HCT116 (cell line): ENCODE measurements at regions not wholly inside any gene's neighbourhood (a gene's known extent, or its start where the extent isn't known, plus 50 kb on each side); places are given as distances from the start of the nearest gene placed in this dataset.

Source experiments
- ATAC-seq: fragments of 200-7000 bp; cut with Tn5 transposase; 2 replicates; pipeline ENCODE4 v1.9.1; 2020; ENCODE audit warnings: mild to moderate bottlenecking, moderate library complexity
- BruUV-seq: library from RNA; stranded (reverse); fragments of 400-500 nt; replicated peaks from 2 replicates; lab custom pipeline; 2021; lab: Mats Ljungman, UMichigan
- CTCF ChIA-PET: fragments of 300-600 bp; sonication (Branson Sonifier 250); formaldehyde crosslinking; loops from one replicate; lab custom pipeline; 2021; ENCODE audit warnings: antibody characterized with exemption; lab: Charles Lee
- POLR2A ChIA-PET: fragments of 300-600, 350-600 bp; sonication (Branson Sonifier 250); formaldehyde crosslinking; loops from one replicate; lab custom pipeline; 2021; ENCODE audit warnings: antibody characterized with exemption; lab: Charles Lee
- RAD21 ChIA-PET, 2 experiments: fragments of 300-600 bp; sonication (Branson Sonifier 250); formaldehyde crosslinking; loops; one replicate each; lab custom pipeline; 2023; ENCODE audit warnings: low total read pairs in 2 of 2; ENCODE audit not compliant: uncharacterized antibody in 2 of 2, unreplicated experiment in 2 of 2, low non-redundant PET in 1 of 2; lab: Charles Lee
- DNase-seq: peaks from one replicate; pipeline ENCODE4 v3.0.0-alpha.2; 2010; ENCODE audit warnings: low read depth, low spot score
- H2AFZ ChIP-seq: fragments of 200-600 bp; shearing (Covaris generic), sonication (generic); 2 replicates; pipeline ENCODE4 v1.6.1; 2017; ENCODE audit warnings: low read depth, mixed run types, mixed read lengths, antibody characterized with exemption, low read length; ENCODE audit not compliant: poor library complexity, severe bottlenecking
- H3K27ac ChIP-seq: 2 replicates; pipeline ENCODE4 v1.5.1; 2012; ENCODE audit warnings: low read depth, low read length
- H3K27me3 ChIP-seq: fragments of 200-600 bp; sonication (generic); 2 replicates; pipeline ENCODE4 v1.6.1; 2016; ENCODE audit warnings: mixed run types, low read length, mixed read lengths; ENCODE audit not compliant: insufficient read depth
- H3K36me3 ChIP-seq, 2 experiments: fragments of 200-500 bp in 1 of 2; fragments of 200-600 bp in 1 of 2; sonication (Bioruptor generic) in 1 of 2; sonication (generic) in 1 of 2; 2 replicates each; pipeline versions ENCODE4 v1.5.1 to v1.6.1; 2014 to 2016; ENCODE audit warnings: low read length in 2 of 2, inconsistent platforms in 1 of 2, mixed read lengths in 1 of 2, mixed run types in 1 of 2; ENCODE audit not compliant: insufficient read depth in 2 of 2, control insufficient read depth in 1 of 2
- H3K4me1 ChIP-seq, 2 experiments: fragments of 200-600 bp in 1 of 2; sonication (generic) in 1 of 2; 2 replicates each; pipeline versions ENCODE4 v1.5.1 to v1.6.1; 2012 to 2017; ENCODE audit warnings: low read length in 2 of 2, inconsistent platforms in 1 of 2, mild to moderate bottlenecking in 1 of 2, mixed read lengths in 1 of 2, mixed run types in 1 of 2, moderate library complexity in 1 of 2; ENCODE audit not compliant: insufficient read depth in 2 of 2, control insufficient read depth in 1 of 2
- H3K4me2 ChIP-seq: fragments of 200-600 bp; sonication (generic); 2 replicates; pipeline ENCODE4 v1.6.1; 2017; ENCODE audit warnings: mixed run types, low read length, mixed read lengths
- H3K4me3 ChIP-seq, 2 experiments: fragments of 200-600 bp in 1 of 2; sonication (generic) in 1 of 2; replicated peaks in 1 of 2; 2 replicates each; pipeline ENCODE4 v1.5.1; 2011 to 2016; ENCODE audit warnings: low read length in 2 of 2, control low read depth in 1 of 2, low read depth in 1 of 2, mild to moderate bottlenecking in 1 of 2, mixed read lengths in 1 of 2, mixed run types in 1 of 2
- H3K79me2 ChIP-seq: fragments of 200-600 bp; sonication (generic); 2 replicates; pipeline ENCODE4 v1.6.1; 2017; ENCODE audit warnings: mild to moderate bottlenecking, mixed run types, low read length, moderate library complexity, mixed read lengths; ENCODE audit not compliant: insufficient read depth
- H3K9ac ChIP-seq: fragments of 200-600 bp; sonication (generic); 2 replicates; pipeline ENCODE4 v1.6.1; 2016; ENCODE audit warnings: low read length, mixed read lengths
- H3K9me2 ChIP-seq: fragments of 200-600 bp; sonication (generic), shearing (Covaris generic); 2 replicates; pipeline ENCODE4 v1.6.1; 2017; ENCODE audit warnings: mixed run types, mild to moderate bottlenecking, moderate library complexity; ENCODE audit not compliant: insufficient read depth
- H3K9me3 ChIP-seq, 2 experiments: fragments of 200-500 bp in 1 of 2; fragments of 200-600 bp in 1 of 2; sonication (Bioruptor generic) in 1 of 2; sonication (generic) in 1 of 2; 2 replicates each; pipeline ENCODE4 v1.6.1; 2014 to 2017; ENCODE audit warnings: low read length in 2 of 2, mixed read lengths in 2 of 2, inconsistent platforms in 1 of 2, low read depth in 1 of 2, mild to moderate bottlenecking in 1 of 2, mixed run types in 1 of 2, moderate library complexity in 1 of 2; ENCODE audit not compliant: control insufficient read depth in 1 of 2, insufficient read depth in 1 of 2
- H4K20me1 ChIP-seq: fragments of 200-600 bp; sonication (generic), shearing (Covaris generic); 2 replicates; pipeline ENCODE4 v1.6.1; 2017; ENCODE audit warnings: mixed run types, mild to moderate bottlenecking, moderate library complexity; ENCODE audit not compliant: insufficient read depth
- CBX3 ChIP-seq: IDR thresholded peaks from 2 replicates; pipeline ENCODE4 v1.6.1; 2012; ENCODE audit warnings: low read depth
- CEBPB ChIP-seq: IDR thresholded peaks from 2 replicates; pipeline ENCODE4 v1.6.1; 2012; ENCODE audit warnings: low read depth
- CTCF ChIP-seq, 3 experiments: fragments of 200-600 bp in 1 of 3; sonication (generic) in 1 of 3; IDR thresholded peaks in 2 of 3; conservative IDR thresholded peaks in 1 of 3; 2 replicates each; pipeline ENCODE4 v1.5.1; 2012 to 2017; ENCODE audit warnings: low read depth in 2 of 3, low read length in 2 of 3, antibody characterized with exemption in 1 of 3, borderline replicate concordance in 1 of 3, control low read depth in 1 of 3, mild to moderate bottlenecking in 1 of 3, mixed read lengths in 1 of 3, mixed run types in 1 of 3, moderate library complexity in 1 of 3; ENCODE audit not compliant: insufficient read depth in 1 of 3
- EGR1 ChIP-seq: IDR thresholded peaks from 2 replicates; pipeline ENCODE4 v1.6.1; 2012; ENCODE audit warnings: low read depth
- ELF1 ChIP-seq: IDR thresholded peaks from 2 replicates; pipeline ENCODE4 v1.6.1; 2012; ENCODE audit warnings: low read depth, borderline replicate concordance
- EZH2 ChIP-seq: fragments of 200-600 bp; sonication (generic); IDR thresholded peaks from 2 replicates; pipeline ENCODE4 v1.6.1; 2017; ENCODE audit warnings: antibody characterized with exemption, mixed run types
- EZH2phosphoT487 ChIP-seq: fragments of 200-600 bp; IDR thresholded peaks from 2 replicates; pipeline ENCODE4 v1.6.1; 2018; ENCODE audit warnings: antibody characterized with exemption, borderline replicate concordance
- FOSL1 ChIP-seq: IDR thresholded peaks from 2 replicates; pipeline ENCODE4 v1.6.1; 2012; ENCODE audit warnings: low read depth
- JUND ChIP-seq: IDR thresholded peaks from 2 replicates; pipeline ENCODE4 v1.6.1; 2012
- POLR2AphosphoS5 ChIP-seq: IDR thresholded peaks from 2 replicates; pipeline ENCODE4 v1.6.1; 2011; ENCODE audit warnings: mild to moderate bottlenecking, low read depth, low read length, moderate library complexity
- SIN3A ChIP-seq: IDR thresholded peaks from 2 replicates; pipeline ENCODE4 v1.6.1; 2012; ENCODE audit warnings: low read depth
- SP1 ChIP-seq: IDR thresholded peaks from 2 replicates; pipeline ENCODE4 v1.6.1; 2012; ENCODE audit warnings: low read depth
- SRF ChIP-seq: IDR thresholded peaks from 2 replicates; pipeline ENCODE4 v1.6.1; 2012; ENCODE audit warnings: low read depth
- TCF7L2 ChIP-seq: IDR thresholded peaks from 2 replicates; pipeline ENCODE4 v1.7.0; 2011; ENCODE audit warnings: borderline replicate concordance, inconsistent platforms; ENCODE audit not compliant: insufficient read depth, insufficient read length; ENCODE audit errors: extremely low read depth
- YY1 ChIP-seq: IDR thresholded peaks from 2 replicates; pipeline ENCODE4 v1.6.1; 2011; ENCODE audit warnings: low read length, low read depth, moderate library complexity, mild to moderate bottlenecking; ENCODE audit not compliant: insufficient replicate concordance; ENCODE audit errors: extremely low read depth
- ZNF274 ChIP-seq: fragments of 200-500 bp; sonication (Bioruptor generic); IDR thresholded peaks from 2 replicates; pipeline ENCODE4 v1.6.1; 2014; ENCODE audit warnings: mild to moderate bottlenecking, low read depth, low read length, inconsistent platforms
- intact Hi-C: fragments of 100-400 bp; cut with micrococcal nuclease; formaldehyde crosslinking; loops from 2 replicates; pipeline ENCODE4 v1.10.0; 2022
- TF ChIP-seq, protein P1 (sequence below): IDR thresholded peaks from 2 replicates; pipeline ENCODE4 v1.6.1; 2012
- TF ChIP-seq, protein P2 (sequence below): IDR thresholded peaks from 2 replicates; pipeline ENCODE4 v1.6.1; 2012; ENCODE audit warnings: low read depth

DNA sequence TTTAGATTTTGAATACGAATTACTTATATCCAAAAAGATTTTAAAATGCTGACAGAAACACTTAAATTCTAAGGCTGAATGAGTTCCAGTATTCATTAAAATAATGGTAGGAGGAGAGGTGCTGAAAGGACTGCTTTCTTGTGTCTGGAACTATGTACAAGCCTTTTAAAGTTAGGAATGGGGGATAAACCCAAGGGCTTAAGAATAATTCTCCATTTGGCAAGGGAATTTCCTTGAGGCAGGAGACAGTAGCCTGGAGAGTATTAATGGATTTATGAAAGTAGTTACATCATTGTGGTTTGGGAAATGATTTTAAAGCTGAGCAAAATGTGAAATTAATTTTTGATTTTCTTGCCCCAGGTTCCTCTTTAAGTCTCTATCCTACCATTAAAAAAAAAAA is 266.5 kb upstream of the KCNIP4 start:
- DNase-seq = no peak
- Histone ChIP-seq H3K27ac (no peak overlapping the region), H3K9ac (no peak overlapping the region), H3K9me2 (no peaks in the 10 kb centered on the region), H3K4me1 (no peaks in the 10 kb centered on the region), H3K36me3 (no peaks in the 10 kb centered on the region), H3K4me3 (no peak overlapping the region), H3K27me3 (no peaks in the 10 kb centered on the region), H3K4me2 (no peak overlapping the region), H3K79me2 (no peaks in the 10 kb centered on the region), H4K20me1 (no peaks in the 10 kb centered on the region), H2AFZ (no peak overlapping the region), H3K9me3 (no peaks in the 10 kb centered on the region)
- RAD21 ChIA-PET = no interaction called here
- CTCF ChIA-PET = no interaction called here
- POLR2A ChIA-PET = no interaction called here
- intact Hi-C loops = no loop called here
- no TSS peak for BruUV-seq
- ATAC-seq = no peak
- no peak for TF ChIP-seq JUND
- no peak for TF ChIP-seq YY1
- TF ChIP-seq FOSL1 = no peak
- TF ChIP-seq EZH2 = no peak
- no peak for TF ChIP-seq EGR1
- TF ChIP-seq ELF1 = no peak
- no peak for TF ChIP-seq TCF7L2
- no peak for TF ChIP-seq CBX3
- no peak for TF ChIP-seq SIN3A
- TF ChIP-seq CTCF (IDR thresholded peaks at IDR 0.05 in 2 of 3, conservative IDR thresholded peaks at IDR 0.05 in 1 of 3; ENCODE audit: borderline replicate concordance in 1 of 3, insufficient read depth in 1 of 3, low read depth in 2 of 3, low read length in 2 of 3) = no peak
- TF ChIP-seq SP1 = no peak
- TF ChIP-seq, protein P1, sequence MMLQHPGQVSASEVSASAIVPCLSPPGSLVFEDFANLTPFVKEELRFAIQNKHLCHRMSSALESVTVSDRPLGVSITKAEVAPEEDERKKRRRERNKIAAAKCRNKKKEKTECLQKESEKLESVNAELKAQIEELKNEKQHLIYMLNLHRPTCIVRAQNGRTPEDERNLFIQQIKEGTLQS = no peak
- TF ChIP-seq, protein P2, sequence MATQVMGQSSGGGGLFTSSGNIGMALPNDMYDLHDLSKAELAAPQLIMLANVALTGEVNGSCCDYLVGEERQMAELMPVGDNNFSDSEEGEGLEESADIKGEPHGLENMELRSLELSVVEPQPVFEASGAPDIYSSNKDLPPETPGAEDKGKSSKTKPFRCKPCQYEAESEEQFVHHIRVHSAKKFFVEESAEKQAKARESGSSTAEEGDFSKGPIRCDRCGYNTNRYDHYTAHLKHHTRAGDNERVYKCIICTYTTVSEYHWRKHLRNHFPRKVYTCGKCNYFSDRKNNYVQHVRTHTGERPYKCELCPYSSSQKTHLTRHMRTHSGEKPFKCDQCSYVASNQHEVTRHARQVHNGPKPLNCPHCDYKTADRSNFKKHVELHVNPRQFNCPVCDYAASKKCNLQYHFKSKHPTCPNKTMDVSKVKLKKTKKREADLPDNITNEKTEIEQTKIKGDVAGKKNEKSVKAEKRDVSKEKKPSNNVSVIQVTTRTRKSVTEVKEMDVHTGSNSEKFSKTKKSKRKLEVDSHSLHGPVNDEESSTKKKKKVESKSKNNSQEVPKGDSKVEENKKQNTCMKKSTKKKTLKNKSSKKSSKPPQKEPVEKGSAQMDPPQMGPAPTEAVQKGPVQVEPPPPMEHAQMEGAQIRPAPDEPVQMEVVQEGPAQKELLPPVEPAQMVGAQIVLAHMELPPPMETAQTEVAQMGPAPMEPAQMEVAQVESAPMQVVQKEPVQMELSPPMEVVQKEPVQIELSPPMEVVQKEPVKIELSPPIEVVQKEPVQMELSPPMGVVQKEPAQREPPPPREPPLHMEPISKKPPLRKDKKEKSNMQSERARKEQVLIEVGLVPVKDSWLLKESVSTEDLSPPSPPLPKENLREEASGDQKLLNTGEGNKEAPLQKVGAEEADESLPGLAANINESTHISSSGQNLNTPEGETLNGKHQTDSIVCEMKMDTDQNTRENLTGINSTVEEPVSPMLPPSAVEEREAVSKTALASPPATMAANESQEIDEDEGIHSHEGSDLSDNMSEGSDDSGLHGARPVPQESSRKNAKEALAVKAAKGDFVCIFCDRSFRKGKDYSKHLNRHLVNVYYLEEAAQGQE = no peak
- no peak for TF ChIP-seq ZNF274
- no peak for TF ChIP-seq CEBPB
- no peak for TF ChIP-seq SRF
- TF ChIP-seq POLR2AphosphoS5 = no peak
- no peak for TF ChIP-seq EZH2phosphoT487
